Endodermal cell (in vitro differentiated cells): ENCODE measurements at regions not wholly inside any gene's neighbourhood (a gene's known extent, or its start where the extent isn't known, plus 50 kb on each side); places are given as distances from the start of the nearest gene placed in this dataset.

ENCODE experiments used
- DNase-seq: peaks from one replicate; pipeline ENCODE4 v3.0.0-alpha.2; 2017
- H3K27ac ChIP-seq: 2 replicates; pipeline ENCODE4 v1.5.1; 2013; ENCODE audit warnings: mild to moderate bottlenecking, low read depth, low read length, moderate library complexity
- H3K27me3 ChIP-seq: 2 replicates; pipeline ENCODE4 v1.6.1; 2013; ENCODE audit warnings: mild to moderate bottlenecking, low read length, moderate library complexity; ENCODE audit not compliant: insufficient read depth, control insufficient read depth, poor library complexity, severe bottlenecking
- H3K36me3 ChIP-seq: 2 replicates; pipeline ENCODE4 v1.7.0; 2013; ENCODE audit warnings: mild to moderate bottlenecking, low read length, moderate library complexity; ENCODE audit not compliant: control insufficient read depth, insufficient read depth
- H3K4me1 ChIP-seq: one replicate; pipeline ENCODE4 v1.7.0; 2013; ENCODE audit warnings: low read length; ENCODE audit not compliant: control insufficient read depth, insufficient read depth
- H3K4me3 ChIP-seq: 2 replicates; pipeline ENCODE4 v1.5.1; 2013; ENCODE audit warnings: mild to moderate bottlenecking, low read length, moderate library complexity
- H3K9ac ChIP-seq: 2 replicates; pipeline ENCODE4 v1.6.1; 2013; ENCODE audit warnings: mild to moderate bottlenecking, low read length, moderate library complexity; ENCODE audit not compliant: poor library complexity, severe bottlenecking; ENCODE audit errors: extremely low read depth
- H3K9me3 ChIP-seq: 2 replicates; pipeline ENCODE4 v1.6.1; 2013; ENCODE audit warnings: mild to moderate bottlenecking, low read length, moderate library complexity; ENCODE audit not compliant: control insufficient read depth
- H3K27ac Mint-ChIP-seq: 2 replicates; pipeline ENCODE4 v1.8.0; 2020; ENCODE audit warnings: mixed read lengths
- H3K27me3 Mint-ChIP-seq: 2 replicates; pipeline ENCODE4 v1.8.0; 2021; ENCODE audit warnings: mild to moderate bottlenecking, mixed read lengths; ENCODE audit not compliant: insufficient read depth
- H3K36me3 Mint-ChIP-seq: 2 replicates; pipeline ENCODE4 v1.8.0; 2020; ENCODE audit warnings: low read depth, mixed read lengths
- H3K4me1 Mint-ChIP-seq: 2 replicates; pipeline ENCODE4 v1.8.0; 2020; ENCODE audit warnings: mixed read lengths
- H3K4me3 Mint-ChIP-seq: 2 replicates; pipeline ENCODE4 v1.8.0; 2020; ENCODE audit warnings: mild to moderate bottlenecking, moderate library complexity, mixed read lengths
- H3K9me3 Mint-ChIP-seq: 2 replicates; pipeline ENCODE4 v1.8.0; 2020; ENCODE audit warnings: mild to moderate bottlenecking, mixed read lengths
- CTCF ChIP-seq: fragments of 200-600 bp; sonication (generic); conservative IDR thresholded peaks from 2 replicates; pipeline ENCODE4 v1.5.0; 2021; ENCODE audit warnings: antibody characterized with exemption, mild to moderate bottlenecking
- WGBS, 2 experiments: methylation state at CpG; one replicate each; pipeline versions ENCODE4 v1.1.5 to v1.1.7; 2013; ENCODE audit warnings: missing lambda C conversion rate in 2 of 2, mixed read lengths in 1 of 2; ENCODE audit not compliant: insufficient coverage in 1 of 2, insufficient read length in 1 of 2; 5-methylcytosine and 5-hydroxymethylcytosine counted together

GRCh38 chr6:128690063-128690462, 169.7 kb upstream of the PTPRK start:
- H3K36me3 ChIP-seq, result no peaks in the 10 kb centered on the region
- H3K4me1 ChIP-seq, result peaks cover 4% of the 10 kb centered on the region
- Mint-ChIP-seq H3K4me3 (no peak overlapping the region), H3K4me1 (peaks cover 6% of the 10 kb centered on the region), H3K9me3 (no peaks in the 10 kb centered on the region), H3K27me3 (no peaks in the 10 kb centered on the region), H3K36me3 (no peaks in the 10 kb centered on the region), H3K27ac (no peak overlapping the region)
- no peak for TF ChIP-seq CTCF
- no peaks in the 10 kb centered on the region for H3K27me3 ChIP-seq
- WGBS, 2 experiments, result 98% methylated on average over 3 of the region's 3 CpGs; no CpG with 5 or more reads in 1 of the 2 experiments
- H3K4me3 ChIP-seq, result no peak overlapping the region
- no peak overlapping the region for H3K27ac ChIP-seq
- DNase-seq, result no peak
- no peak overlapping the region for H3K9ac ChIP-seq
- no peaks in the 10 kb centered on the region for H3K9me3 ChIP-seq

- DNase-seq, result no peak
- Histone ChIP-seq H3K9me3 (no peaks in the 10 kb centered on the region), H3K27me3 (no peaks in the 10 kb centered on the region), H3K36me3 (no peaks in the 10 kb centered on the region), H3K27ac (no peak overlapping the region), H3K4me1 (no peaks in the 10 kb centered on the region), H3K9ac (no peak overlapping the region), H3K4me3 (no peak overlapping the region)
- Mint-ChIP-seq H3K27me3 (no peaks in the 10 kb centered on the region), H3K9me3 (no peaks in the 10 kb centered on the region), H3K4me1 (no peaks in the 10 kb centered on the region), H3K4me3 (no peak overlapping the region), H3K27ac (no peak overlapping the region), H3K36me3 (no peaks in the 10 kb centered on the region)
- no peak for TF ChIP-seq CTCF
Observed at GRCh38 chr6:128686084-128686483, 165.7 kb upstream of the PTPRK start.

- Mint-ChIP-seq H3K9me3 (no peaks in the 10 kb centered on the region), H3K4me3 (no peak overlapping the region), H3K27ac (no peak overlapping the region), H3K36me3 (no peaks in the 10 kb centered on the region), H3K4me1 (no peaks in the 10 kb centered on the region), H3K27me3 (no peaks in the 10 kb centered on the region)
- no peak overlapping the region for H3K27ac ChIP-seq
- no peaks in the 10 kb centered on the region for H3K27me3 ChIP-seq
- H3K4me3 ChIP-seq, result no peak overlapping the region
- no peak for DNase-seq
- no peak for TF ChIP-seq CTCF
- H3K9ac ChIP-seq, result no peak overlapping the region
- no peaks in the 10 kb centered on the region for H3K4me1 ChIP-seq
- no peaks in the 10 kb centered on the region for H3K36me3 ChIP-seq
- no peaks in the 10 kb centered on the region for H3K9me3 ChIP-seq
Observed at GRCh38 chr6:128676456-128676855, 156.1 kb upstream of the PTPRK start.
